Stimulated activated CD8-positive, alpha-beta memory T cell treated with anti-CD3 and anti-CD28 coated beads, Interleukin-12 subunit alpha, Interleukin-12 subunit beta, amount 100 ng/mL, for 24 hours (primary cell): ENCODE measurements at regions not wholly inside any gene's neighbourhood (a gene's known extent, or its start where the extent isn't known, plus 50 kb on each side); places are given as distances from the start of the nearest gene placed in this dataset.
"Not testable (repeated sequence)": the region's sequence is repeated elsewhere in the genome, so short reads cannot be mapped to it uniquely, and the experiment has no call there.

Experiments used
- DNase-seq: peaks from one replicate; pipeline ENCODE4 v3.0.0-alpha.2; 2020; ENCODE audit errors: extremely low read depth

DNA sequence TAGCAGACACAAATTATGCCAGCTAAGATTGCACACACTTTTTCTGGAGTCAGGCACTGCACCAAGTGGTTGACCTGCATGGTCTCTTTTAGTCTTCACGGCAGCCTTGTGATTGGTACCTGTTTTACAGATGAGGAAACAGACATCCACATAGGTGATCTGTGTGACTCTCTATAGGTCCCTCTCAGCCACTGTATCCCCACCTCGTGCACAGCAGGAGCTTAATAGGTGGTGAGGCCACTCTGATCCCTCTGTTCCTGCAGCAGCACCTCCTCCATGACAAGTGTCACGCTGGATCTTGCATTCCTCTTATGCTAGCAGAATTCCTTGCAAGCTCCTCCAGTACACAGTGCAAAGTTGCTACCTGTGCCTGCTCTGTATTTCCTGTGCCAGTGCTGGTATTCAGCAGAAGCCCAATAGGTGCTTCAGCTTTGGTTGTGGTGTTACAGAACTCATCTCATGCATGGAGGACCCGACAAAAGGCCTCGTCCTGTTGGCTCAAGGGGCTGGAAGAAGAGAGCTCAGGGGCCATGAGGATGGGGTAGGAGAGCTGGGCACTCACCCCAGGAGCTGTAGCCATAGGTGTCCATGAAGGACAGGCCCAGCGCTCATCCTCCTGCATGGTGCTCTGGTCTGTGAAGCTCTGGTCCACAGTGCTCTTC, 546.7 kb downstream of the PTPRU start:
- DNase-seq: no peak

DNA sequence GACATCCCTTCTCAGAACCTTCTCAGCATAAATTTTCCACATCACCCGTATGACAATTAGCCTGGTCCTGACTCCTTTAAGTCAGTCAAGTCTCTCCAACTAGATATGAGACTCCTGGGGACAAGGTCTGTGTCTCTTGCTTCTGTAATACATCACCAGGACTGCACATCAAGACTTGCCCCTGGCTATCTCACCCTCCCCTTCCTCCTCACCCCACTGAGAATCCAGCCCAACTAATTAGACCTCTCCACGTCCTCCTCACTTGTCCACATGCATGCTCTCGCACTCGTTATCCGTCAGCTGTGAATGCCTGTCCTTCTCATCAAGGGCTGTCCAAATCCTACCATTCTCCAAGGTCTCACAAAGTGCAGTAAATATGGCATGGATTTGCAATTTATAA, 542.8 kb downstream of the PTPRU start:
- no peak for DNase-seq

DNA sequence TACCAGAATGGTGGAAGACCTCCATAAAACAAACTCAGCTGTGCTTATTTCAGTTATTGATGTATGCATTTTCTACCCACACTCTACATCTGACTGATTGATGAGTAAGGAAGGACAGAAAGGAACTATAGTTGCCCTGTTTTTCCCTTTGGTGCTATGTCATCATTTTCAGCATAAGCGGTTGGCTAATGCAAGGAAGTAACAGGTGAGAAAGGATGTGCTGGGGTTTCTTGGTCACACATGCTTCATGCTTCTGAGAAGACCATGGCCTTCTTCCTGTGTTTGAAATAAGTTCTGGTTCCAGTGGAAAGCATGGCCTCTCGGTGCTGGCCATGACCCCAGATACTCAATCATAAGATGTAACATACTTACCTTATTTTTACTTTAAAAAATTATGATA, 541.2 kb downstream of the PTPRU start:
- no peak for DNase-seq

DNA sequence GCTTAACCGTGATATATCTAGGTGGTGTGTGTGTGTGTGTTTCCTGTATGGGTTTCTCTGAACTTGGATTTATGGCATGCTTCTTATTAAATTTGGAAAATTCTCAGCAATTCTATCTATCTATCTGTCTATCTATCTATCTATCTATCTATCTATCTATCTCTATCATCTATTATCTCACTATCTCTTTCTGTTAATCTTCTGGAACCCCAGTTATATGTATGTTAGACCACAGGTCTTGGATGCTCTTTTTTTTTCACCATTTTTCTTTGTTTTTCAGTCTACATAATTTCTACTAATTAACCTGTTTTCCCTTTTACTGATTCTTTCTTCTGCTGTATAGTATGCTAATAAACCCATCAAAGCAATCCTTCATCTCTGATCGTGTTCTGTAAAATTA, 538.0 kb downstream of the PTPRU start:
- DNase-seq: no peak

DNA sequence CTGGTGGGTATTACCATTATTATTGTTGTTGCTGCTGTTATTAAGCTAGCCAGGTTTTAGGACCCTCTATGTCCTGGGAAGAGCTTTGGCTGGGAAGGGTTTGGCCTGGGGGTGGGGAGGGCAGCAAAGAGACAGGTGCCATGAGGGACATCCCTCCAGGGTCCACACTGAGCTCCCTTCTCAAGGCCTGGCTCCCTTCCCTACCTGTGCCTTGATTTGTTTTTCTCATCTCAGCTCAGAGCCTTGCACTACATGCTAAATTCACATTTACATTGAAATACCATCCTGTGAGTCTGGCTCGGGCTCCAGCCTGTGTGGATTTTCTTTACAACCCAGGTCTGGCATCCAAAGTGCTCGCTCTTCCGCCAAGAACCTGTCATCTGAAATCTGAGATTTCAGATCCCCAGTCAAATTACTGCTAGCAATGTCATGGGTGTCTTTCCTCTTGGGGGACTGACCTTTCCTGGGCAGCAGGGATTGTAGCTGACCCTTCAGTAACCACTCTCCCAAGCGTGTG, 536.3 kb downstream of the PTPRU start:
- no peak for DNase-seq

DNA sequence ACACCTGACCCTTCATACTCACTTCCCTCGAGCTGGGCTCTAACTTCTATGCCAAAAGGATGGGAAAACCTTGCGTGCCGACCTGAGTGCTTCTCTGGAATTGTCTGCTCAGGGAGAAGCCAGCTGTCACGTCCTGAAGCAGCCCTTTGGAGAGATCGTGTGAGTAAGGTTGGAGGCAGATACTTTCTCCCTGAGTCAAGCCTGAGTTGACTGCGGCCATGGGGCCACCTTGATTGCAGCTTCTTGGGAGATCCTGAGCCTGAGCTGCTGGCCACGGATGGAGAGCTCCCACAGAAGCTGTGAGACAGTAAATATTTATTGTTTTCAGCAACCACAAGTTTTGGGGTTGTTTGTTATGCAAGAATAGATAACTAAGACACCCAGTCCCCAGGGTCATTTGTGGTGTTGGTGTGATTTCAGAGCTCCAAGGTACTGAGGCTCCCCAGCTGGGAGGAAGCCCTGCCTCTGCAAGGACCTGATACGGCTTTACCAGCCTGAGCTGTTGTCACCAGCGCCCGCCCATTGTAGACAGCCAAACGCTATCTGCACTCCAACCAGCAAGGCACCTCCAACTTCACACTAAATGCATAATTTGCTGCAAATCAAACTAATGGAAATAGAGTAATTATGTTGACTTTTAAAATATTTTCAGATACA, 531.6 kb downstream of the PTPRU start:
- DNase-seq: no peak

DNA sequence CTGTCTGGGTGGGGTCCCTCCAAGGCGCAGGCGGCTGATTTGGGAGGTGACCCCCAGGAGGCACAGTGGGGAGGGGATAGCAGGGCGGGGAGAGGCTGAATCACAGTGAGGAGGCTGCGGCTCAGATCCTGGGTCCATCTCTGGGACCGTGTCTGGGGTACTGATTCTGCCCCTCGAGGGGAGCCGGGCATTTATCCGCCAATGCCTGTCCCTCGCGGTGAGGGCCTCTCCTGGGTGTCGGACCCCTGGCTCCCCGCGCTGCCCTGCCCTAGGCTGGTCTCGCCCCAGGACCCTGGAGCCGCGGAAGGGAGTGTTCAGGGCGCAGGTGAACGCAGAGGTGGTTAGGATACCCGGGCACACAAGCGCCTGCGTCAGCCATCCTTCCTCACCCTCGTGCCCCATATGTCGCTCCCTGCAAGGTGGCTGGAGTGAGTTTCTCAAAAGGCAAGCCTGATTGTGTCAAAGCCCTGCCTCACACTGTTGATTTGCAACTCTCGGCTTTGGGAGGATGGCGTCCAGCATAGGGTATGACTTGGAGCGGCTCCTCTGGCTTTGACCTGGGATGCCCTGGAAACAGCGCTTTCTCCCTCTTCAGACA, 530.9 kb downstream of the PTPRU start:
- DNase-seq: no peak

DNA sequence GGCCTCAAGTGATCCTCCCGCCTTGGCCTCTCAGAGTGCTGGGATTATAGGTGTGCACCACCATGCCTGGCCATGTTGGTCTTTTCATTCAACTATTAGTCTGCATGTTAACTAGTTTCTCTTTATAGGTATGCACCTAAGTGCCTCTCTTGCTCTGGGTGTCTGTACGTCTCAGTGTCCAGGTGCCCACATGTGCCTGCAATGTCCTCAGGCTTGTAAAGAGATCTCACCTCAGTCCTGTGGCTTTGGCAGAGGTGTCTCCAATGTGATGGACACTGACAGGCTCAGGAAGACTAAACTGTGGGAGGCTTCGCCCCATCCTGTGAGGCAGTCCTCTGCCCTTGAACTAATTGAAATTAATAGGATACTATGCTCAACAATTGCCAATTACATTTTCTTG, 526.3 kb downstream of the PTPRU start:
- no peak for DNase-seq

DNA sequence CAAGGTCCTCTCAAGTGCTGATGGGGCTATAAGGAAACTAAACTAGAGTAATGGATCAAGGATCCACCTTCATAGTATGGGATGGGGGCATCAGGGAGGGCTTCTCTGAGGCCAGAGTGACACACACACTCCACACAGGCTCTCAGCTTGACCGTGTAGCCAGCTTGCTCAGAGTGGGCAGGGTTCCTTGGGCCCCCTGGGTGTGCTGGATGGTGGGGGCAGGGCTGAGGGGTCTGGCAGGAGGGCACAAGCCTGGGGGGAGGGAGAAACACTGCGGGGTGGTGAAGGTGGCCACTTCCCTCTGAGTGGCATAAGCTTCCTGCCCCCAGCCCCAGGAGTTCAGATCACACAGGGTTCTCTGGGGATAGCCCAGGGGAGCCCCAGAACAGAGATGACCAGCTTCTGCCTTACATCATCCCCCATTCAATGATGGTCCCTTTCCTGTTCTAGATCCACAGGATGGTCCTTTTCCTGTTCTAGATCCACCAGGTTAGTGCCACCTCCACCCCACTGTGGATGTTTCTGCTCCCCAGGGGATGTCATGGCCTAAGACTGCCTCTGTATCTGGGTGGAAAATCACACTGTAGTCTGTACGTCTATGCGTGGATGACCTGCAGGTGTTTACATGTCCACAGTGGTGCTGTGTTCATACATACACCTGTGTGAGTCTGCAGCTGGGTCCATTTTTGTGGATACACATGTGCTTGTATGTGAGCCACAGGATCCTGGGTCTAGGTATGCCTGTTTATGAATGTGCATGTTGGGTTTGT, 525.0 kb downstream of the PTPRU start:
- DNase-seq: no peak

DNA sequence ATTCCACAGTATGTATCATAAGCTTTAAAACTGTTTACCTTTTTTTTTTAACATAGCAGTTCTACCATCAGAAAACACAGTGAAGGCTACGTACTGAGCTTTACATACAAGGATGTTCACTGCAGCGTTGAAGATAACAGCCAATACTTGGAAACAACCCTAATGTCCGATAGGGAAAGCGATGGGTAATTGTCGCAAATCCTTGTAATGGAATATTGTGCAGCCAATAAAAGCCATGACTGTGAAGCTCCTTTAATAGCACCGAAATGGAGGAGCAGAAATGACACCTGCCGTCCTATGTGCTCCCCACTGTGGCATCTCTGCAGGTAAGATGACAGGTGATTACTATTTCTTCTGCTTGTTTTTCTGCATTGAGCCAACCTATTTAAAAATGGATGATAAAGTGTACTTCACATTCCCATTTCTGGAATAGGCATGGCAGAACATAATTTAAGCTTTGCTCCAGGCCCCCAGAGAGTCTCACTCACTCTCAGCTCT, 523.8 kb downstream of the PTPRU start:
- DNase-seq: no peak

DNA sequence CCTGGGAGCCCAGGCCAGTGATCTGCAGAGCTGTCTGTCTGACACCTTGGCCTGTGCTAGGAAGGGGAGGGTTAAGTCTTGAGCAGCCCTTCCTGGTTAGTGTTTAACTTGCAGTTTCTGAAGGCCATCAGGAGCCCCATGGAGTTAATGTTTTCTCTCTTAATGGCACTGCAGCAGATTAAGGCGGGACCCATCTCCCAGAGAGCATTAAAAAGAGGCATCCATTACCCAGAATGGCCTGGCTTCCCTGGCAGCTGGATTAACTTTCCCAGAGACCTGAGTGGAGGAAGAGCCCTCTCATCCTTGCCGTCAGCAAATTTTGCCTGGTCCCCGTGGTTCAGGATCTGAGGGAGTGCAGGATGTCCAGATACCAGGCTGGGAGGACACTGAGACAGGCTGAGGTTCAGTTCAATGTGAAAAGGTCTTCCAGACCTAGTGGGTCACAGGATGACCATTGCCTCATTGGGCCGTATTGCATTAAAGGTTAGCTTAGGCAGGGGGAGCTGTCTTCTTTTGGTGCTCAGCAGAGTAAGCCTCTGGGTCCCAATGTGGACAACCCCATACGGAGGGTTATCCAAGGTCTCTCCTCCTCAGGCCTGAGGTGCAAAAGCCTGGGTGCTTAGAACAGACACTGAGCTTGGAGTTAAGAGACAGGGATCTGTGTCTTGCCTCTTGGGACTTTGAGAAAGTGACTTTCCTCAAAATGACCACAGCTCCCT, 522.6 kb downstream of the PTPRU start:
- DNase-seq: no peak

DNA sequence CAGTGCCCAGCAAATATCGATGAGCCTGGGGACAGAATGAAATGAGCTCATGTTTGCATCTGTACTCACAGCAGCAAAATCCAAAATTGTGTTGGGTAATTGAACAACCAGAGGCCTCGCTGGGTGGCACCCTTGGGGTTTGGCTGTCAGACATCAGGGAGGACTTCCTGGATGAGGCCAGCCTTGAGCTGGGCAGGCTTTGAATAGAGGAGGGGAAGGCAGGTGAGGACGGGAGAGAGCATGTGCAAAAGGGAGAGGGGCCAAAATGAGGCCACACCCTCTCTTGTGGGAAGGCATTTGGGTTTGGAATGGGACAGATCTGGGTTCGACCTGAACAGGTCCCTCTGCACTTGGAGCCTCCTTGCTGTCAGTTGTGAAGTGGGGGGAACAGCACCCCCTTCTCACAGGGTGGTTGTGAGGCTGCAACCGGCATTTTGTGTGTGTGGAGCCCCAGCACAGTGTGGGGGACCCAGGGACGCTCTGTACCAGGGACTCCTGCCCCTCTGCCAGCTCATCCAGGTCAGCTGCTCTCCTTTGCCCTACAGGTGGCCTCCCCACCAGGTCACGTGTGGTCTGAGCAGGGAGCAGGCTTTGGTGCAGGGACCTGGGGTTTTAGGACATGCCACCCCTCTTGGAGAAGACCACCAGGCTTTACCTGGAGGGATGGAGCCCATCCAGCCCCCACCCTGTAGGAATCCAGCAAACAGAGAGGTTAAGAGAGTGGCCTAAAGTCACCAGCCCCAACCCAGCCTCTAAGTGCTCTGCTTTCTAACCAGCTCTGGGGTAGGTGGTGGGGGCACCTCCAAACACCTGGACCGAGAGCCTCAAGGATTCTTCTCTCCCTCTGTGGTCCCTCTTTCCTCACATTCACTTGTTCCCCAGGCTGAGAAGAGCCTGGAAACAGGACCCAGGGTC, 521.8 kb downstream of the PTPRU start:
- DNase-seq: no peak

DNA sequence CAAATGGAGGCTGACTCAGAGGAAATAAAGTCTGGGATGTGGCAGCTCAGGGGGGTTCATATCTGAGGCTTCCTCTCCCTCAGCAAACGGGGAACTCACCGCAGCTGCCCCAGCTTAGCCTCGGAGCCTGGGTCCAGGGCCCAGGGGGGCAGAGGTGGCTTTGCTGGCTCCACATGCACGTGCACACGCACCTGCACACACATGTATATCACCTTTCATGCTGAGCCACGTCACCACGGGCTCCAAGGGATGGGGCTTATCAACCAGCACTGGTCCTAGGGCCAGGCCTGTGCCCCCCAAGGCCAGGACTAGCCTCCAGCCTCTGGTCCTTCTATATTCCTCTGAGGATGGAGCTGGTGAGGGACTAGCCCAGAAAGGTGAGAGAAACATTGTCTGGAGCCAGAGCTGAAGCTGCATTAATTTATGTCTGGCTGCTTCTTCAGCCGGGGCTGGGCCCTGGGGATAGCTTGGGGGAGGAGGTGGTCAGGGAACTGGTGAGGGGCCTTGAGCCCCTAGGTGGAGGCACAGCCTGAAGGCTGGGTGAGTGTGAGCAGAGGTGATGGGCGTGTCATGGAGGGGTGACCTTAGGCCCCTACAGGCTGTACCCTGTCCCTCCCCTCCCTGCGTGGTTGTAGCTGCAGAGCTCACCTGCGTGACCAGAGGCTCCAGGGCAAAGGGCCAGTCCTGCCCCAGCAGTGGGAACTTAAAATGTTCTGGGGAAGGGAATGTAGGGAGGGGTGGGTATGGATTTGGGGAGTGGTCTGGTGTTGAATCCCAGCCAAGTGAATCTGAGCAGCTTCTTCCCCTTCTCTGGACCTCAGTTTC, 520.8 kb downstream of the PTPRU start:
- DNase-seq: no peak

DNA sequence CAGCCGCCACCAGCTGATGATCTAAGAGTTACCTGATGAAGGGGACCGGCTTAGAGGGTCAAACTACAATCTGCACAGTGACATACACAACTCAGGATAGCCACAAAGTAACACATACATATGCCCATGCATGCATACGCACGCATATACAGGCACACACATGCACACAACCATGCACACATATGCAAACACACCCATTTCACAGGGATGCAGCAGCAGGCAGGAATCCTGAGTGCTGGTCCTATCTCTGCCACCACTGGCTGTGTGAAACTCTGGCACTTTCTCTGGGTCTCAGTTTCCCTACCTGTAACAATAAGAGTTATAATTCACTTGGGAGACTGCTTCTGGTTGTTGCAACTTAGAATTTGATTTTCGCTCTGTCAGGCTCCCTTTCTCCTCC, 520.2 kb downstream of the PTPRU start:
- DNase-seq: no peak

DNA sequence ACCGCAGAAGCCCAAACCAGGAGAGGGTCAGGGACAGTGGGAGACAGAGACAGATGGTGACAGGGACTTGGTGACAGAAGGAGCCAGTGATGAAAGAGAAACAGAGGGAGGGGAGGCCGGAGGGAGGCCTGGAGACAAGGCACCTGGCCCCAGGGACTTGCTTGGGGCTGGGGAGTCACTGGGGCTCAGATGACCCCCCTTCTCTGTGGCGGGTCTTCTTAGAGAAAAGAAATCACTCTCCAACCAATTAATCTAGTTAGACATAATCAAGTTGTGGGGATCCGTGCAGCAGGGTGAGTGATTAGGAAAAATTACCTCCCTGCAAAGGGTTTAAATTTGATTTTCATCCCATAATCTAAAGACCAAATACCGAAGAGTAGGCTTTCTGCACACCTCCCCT, 519.8 kb downstream of the PTPRU start:
- no peak for DNase-seq

DNA sequence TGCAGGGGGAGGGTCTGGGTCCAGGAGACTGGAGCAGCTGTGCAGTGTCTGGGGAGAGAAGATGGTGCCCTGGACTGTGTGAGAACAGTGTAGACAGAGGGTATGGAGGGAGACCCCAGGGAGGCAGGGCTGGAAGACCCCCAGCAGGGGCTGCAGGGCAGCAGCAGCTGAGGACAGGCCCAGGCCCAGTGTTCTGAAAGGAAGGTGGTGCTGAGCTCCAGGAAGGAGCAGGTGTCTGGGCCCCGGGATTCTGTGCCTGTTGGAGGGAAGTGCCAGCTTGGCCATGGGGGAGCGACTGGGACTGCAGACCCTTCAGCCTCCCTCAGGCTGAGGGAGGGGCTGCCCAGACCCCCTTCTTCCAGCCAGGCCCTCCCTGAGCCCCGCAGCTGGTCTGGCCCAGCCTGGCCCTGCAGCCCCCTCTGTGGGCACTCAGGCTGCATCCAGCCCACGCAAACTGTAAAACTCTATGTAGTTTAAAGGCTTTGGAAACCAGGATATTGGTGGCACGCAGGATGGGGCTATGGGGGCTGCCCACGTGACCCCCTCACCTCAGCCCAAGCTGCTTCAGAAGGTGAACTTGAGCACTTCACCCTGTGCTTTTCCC, 519.2 kb downstream of the PTPRU start:
- not testable (repeated sequence) for DNase-seq

DNA sequence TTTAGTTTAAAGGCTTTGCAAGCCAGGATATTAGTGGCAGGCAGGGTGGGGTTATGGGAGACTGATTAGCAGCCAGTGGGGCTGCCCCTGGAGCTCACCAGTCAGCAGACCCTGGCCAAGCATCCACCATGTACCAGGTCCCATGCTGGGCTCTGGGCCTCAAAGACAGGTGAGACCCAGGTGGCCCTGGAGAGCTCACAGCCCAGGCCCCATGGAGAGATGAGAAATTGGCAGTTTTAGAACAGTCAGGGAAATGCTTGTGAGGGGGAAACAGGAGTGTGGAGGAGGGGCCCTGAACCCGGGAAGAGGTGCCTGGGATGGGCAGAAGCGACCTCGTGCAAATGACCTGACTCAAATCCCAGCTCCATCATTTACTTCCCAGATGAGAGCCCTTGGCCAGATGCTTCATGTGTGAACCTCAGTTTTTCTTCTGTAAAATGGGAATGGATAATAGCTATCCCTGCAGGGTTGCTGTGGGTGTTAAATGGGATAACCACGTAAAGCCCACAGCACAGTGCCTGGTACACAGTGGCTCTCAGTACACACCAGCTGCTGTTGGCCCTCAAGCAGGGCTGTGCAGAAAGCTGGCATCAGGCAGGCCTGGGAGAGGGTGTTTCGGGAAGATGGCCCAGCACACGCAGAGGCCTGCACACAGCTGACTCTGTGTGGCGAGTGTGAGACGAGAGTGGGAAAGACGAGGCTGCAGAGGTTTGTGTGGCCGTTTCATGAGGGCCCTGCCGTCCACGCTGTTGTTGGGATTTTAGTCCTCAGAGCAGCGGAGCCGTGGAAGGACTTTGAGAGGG, 518.5 kb downstream of the PTPRU start:
- no peak for DNase-seq
